WTC11 (cell line): ENCODE measurements at regions not wholly inside any gene's neighbourhood (a gene's known extent, or its start where the extent isn't known, plus 50 kb on each side); places are given as distances from the start of the nearest gene placed in this dataset.

Experiments used
- ATAC-seq: fragments of 200-7000 bp; cut with Tn5 transposase; 2 replicates; pipeline ENCODE4 v1.10.0; 2021; ENCODE audit warnings: mild to moderate bottlenecking, moderate library complexity
- CTCF ChIA-PET: fragments of 300-600 bp; sonication (Branson Sonifier 250); formaldehyde crosslinking; loops from one replicate; lab custom pipeline; 2021; ENCODE audit warnings: antibody characterized with exemption; lab: Charles Lee
- POLR2A ChIA-PET: fragments of 350-600 bp; sonication (Branson Sonifier 250); formaldehyde crosslinking; loops from one replicate; lab custom pipeline; 2021; ENCODE audit warnings: antibody characterized with exemption; lab: Charles Lee
- DNase-seq: peaks from one replicate; pipeline ENCODE4 v3.0.0; 2021; ENCODE audit warnings: low spot score
- H3K27ac Mint-ChIP-seq: 2 replicates; pipeline ENCODE4 v1.8.0; 2021; ENCODE audit warnings: mixed read lengths
- H3K27me3 Mint-ChIP-seq: 2 replicates; pipeline ENCODE4 v1.8.0; 2021; ENCODE audit warnings: low read depth, mild to moderate bottlenecking, moderate library complexity, mixed read lengths
- H3K36me3 Mint-ChIP-seq: 2 replicates; pipeline ENCODE4 v1.8.0; 2021; ENCODE audit warnings: mixed read lengths
- H3K4me1 Mint-ChIP-seq: 2 replicates; pipeline ENCODE4 v1.8.0; 2022; ENCODE audit warnings: mixed read lengths
- H3K4me3 Mint-ChIP-seq: 2 replicates; pipeline ENCODE4 v1.8.0; 2021; ENCODE audit warnings: mild to moderate bottlenecking, moderate library complexity, mixed read lengths
- H3K9me3 Mint-ChIP-seq: 2 replicates; pipeline ENCODE4 v1.8.0; 2021; ENCODE audit warnings: mixed read lengths
- AR ChIP-seq: fragments of 250-450 bp; sonication (Bioruptor Pico); IDR thresholded peaks from 2 replicates; pipeline ENCODE4 v1.9.0; 2021; ENCODE audit warnings: mild to moderate bottlenecking
- ATF1 ChIP-seq: sonication (generic); formaldehyde crosslinking; IDR thresholded peaks from 2 replicates; pipeline ENCODE4 v1.8.1; 2023; ENCODE audit warnings: mild to moderate bottlenecking, moderate library complexity, missing genetic modification reagents
- CDX4 ChIP-seq: fragments of 250-450 bp; sonication (Bioruptor Pico); IDR thresholded peaks from 2 replicates; pipeline ENCODE4 v1.9.0; 2021; ENCODE audit warnings: moderate library complexity, mild to moderate bottlenecking, inconsistent platforms, borderline replicate concordance
- CREB1 ChIP-seq: sonication (generic); formaldehyde crosslinking; IDR thresholded peaks from 2 replicates; pipeline ENCODE4 v1.8.0; 2023; ENCODE audit warnings: mild to moderate bottlenecking, missing genetic modification reagents
- FOXK1 ChIP-seq: sonication (generic); formaldehyde crosslinking; IDR thresholded peaks from 2 replicates; pipeline ENCODE4 v1.8.0; 2022; ENCODE audit warnings: mild to moderate bottlenecking, moderate library complexity, missing genetic modification reagents
- HMGA2 ChIP-seq: fragments of 250-450 bp; sonication (Bioruptor Pico); IDR thresholded peaks from 2 replicates; pipeline ENCODE4 v1.4.0; 2021; ENCODE audit warnings: mild to moderate bottlenecking, moderate library complexity
- KAT7 ChIP-seq: sonication (generic); formaldehyde crosslinking; IDR thresholded peaks from 2 replicates; pipeline ENCODE4 v1.8.1; 2023; ENCODE audit warnings: missing genetic modification reagents, mild to moderate bottlenecking, borderline replicate concordance
- MLX ChIP-seq: sonication (generic); formaldehyde crosslinking; IDR thresholded peaks from 2 replicates; pipeline ENCODE4 v1.8.1; 2023; ENCODE audit warnings: mild to moderate bottlenecking, missing genetic modification reagents, moderate library complexity
- PREB ChIP-seq: sonication (generic); formaldehyde crosslinking; IDR thresholded peaks from 2 replicates; pipeline ENCODE4 v1.8.1; 2022; ENCODE audit warnings: mild to moderate bottlenecking, missing genetic modification reagents, moderate library complexity, borderline replicate concordance
- PRRX2 ChIP-seq: fragments of 250-450 bp; sonication (Bioruptor Pico); IDR thresholded peaks from 2 replicates; pipeline ENCODE4 v1.8.0; 2021; ENCODE audit warnings: mild to moderate bottlenecking
- RELA ChIP-seq: sonication (generic); formaldehyde crosslinking; IDR thresholded peaks from 2 replicates; pipeline ENCODE4 v1.8.1; 2022; ENCODE audit warnings: missing genetic modification reagents, mild to moderate bottlenecking, borderline replicate concordance
- RORB ChIP-seq: fragments of 250-450 bp; sonication (Bioruptor Pico); IDR thresholded peaks from 2 replicates; pipeline ENCODE4 v1.9.0; 2021; ENCODE audit warnings: mild to moderate bottlenecking
- USF2 ChIP-seq: sonication (generic); formaldehyde crosslinking; IDR thresholded peaks from 2 replicates; pipeline ENCODE4 v1.8.1; 2023; ENCODE audit warnings: mild to moderate bottlenecking, missing genetic modification reagents, moderate library complexity
- ZBTB21 ChIP-seq: sonication (generic); formaldehyde crosslinking; IDR thresholded peaks from 2 replicates; pipeline ENCODE4 v1.8.1; 2023; ENCODE audit warnings: mild to moderate bottlenecking, missing genetic modification reagents, borderline replicate concordance
- ZNF219 ChIP-seq: sonication (generic); formaldehyde crosslinking; IDR thresholded peaks from 2 replicates; pipeline ENCODE4 v1.8.0; 2023; ENCODE audit warnings: missing genetic modification reagents, mild to moderate bottlenecking, borderline replicate concordance
- ZNF263 ChIP-seq: sonication (generic); formaldehyde crosslinking; IDR thresholded peaks from 2 replicates; pipeline ENCODE4 v1.8.1; 2022; ENCODE audit warnings: low read depth, mild to moderate bottlenecking, moderate library complexity, missing genetic modification reagents
- ZNF317 ChIP-seq: sonication (generic); formaldehyde crosslinking; IDR thresholded peaks from 2 replicates; pipeline ENCODE4 v1.8.1; 2023; ENCODE audit warnings: low read depth, mild to moderate bottlenecking, moderate library complexity, missing genetic modification reagents, borderline replicate concordance
- TF ChIP-seq, protein P1 (sequence below): sonication (generic); formaldehyde crosslinking; IDR thresholded peaks from 2 replicates; pipeline ENCODE4 v1.8.0; 2022; ENCODE audit warnings: mild to moderate bottlenecking, missing genetic modification reagents
- TF ChIP-seq, protein P2 (sequence below): fragments of 250-450 bp; sonication (Bioruptor Pico); IDR thresholded peaks from 2 replicates; pipeline ENCODE4 v1.8.0; 2021; ENCODE audit warnings: mild to moderate bottlenecking

DNA sequence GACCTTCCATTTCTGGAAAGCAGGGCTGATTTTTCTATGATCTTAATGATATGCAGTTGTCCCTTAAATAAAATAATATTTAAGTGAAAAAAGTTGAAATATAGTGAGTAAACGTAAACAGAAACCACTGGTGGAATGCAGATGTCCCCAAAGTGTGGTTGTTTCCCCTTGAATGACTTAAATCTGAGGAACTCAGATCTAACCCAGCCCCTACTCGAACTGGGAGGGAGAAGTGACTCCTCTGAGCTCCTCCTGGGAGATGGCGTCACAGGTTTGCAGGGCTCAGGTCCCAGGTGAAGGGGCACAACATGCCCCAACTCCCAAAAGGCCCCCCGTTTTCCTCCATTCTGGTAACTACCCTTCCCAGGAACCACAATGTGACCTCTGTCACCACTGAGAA lies 142.8 kb downstream of the IRF8 start:
- no peaks in the 10 kb centered on the region; the same call in 1 of the 2 replicates for H3K27me3 Mint-ChIP-seq

More for the DNA sequence above, 142.8 kb downstream of the IRF8 start:
- CTCF ChIA-PET: interaction anchor here (1.5 kb wide), 1 partner anchor 222 kb away, joined by 7 read pairs; no protein-coding TSS in a partner anchor
- H3K27ac Mint-ChIP-seq: no peak overlapping the region
- peaks cover 3% of the 10 kb centered on the region; the same call in 1 of the 2 replicates for H3K4me1 Mint-ChIP-seq
- DNase-seq: no peak
- POLR2A ChIA-PET: no interaction called here
- H3K36me3 Mint-ChIP-seq: no peaks in the 10 kb centered on the region
- TF ChIP-seq FOXK1 (CRISPR knock-in tag) (no peak), USF2 (CRISPR knock-in tag) (no peak), PRRX2 (CRISPR knock-in tag) (no peak), AR (CRISPR knock-in tag) (no peak), MLX (CRISPR knock-in tag) (no peak), RELA (CRISPR knock-in tag) (no peak), CDX4 (CRISPR knock-in tag) (no peak), ZBTB21 (CRISPR knock-in tag) (no peak), ZNF219 (CRISPR knock-in tag) (no peak), CREB1 (CRISPR knock-in tag) (no peak), ZNF263 (CRISPR knock-in tag) (no peak), PREB (CRISPR knock-in tag) (no peak), ZNF317 (CRISPR knock-in tag) (no peak), RORB (no peak), ATF1 (CRISPR knock-in tag) (no peak), HMGA2 (CRISPR knock-in tag) (no peak), KAT7 (CRISPR knock-in tag) (no peak)
- TF ChIP-seq, protein P1, sequence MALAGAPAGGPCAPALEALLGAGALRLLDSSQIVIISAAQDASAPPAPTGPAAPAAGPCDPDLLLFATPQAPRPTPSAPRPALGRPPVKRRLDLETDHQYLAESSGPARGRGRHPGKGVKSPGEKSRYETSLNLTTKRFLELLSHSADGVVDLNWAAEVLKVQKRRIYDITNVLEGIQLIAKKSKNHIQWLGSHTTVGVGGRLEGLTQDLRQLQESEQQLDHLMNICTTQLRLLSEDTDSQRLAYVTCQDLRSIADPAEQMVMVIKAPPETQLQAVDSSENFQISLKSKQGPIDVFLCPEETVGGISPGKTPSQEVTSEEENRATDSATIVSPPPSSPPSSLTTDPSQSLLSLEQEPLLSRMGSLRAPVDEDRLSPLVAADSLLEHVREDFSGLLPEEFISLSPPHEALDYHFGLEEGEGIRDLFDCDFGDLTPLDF (CRISPR knock-in tag): no peak
- TF ChIP-seq, protein P2, sequence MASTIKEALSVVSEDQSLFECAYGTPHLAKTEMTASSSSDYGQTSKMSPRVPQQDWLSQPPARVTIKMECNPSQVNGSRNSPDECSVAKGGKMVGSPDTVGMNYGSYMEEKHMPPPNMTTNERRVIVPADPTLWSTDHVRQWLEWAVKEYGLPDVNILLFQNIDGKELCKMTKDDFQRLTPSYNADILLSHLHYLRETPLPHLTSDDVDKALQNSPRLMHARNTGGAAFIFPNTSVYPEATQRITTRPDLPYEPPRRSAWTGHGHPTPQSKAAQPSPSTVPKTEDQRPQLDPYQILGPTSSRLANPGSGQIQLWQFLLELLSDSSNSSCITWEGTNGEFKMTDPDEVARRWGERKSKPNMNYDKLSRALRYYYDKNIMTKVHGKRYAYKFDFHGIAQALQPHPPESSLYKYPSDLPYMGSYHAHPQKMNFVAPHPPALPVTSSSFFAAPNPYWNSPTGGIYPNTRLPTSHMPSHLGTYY (CRISPR knock-in tag): no peak
- TF ChIP-seq, all 79 proteins: peak for 0
- ATAC-seq: no peak
- Mint-ChIP-seq H3K9me3 (no peaks in the 10 kb centered on the region), H3K4me3 (no peak overlapping the region)
